DMS114 treated with DMSO at 0.1 percent for 48 hours (cell line): ENCODE measurements at regions not wholly inside any gene's neighbourhood (a gene's known extent, or its start where the extent isn't known, plus 50 kb on each side); places are given as distances from the start of the nearest gene placed in this dataset.

Experiments
- DNase-seq: peaks from one replicate; lab custom pipeline; 2025; ENCODE audit not compliant: unreplicated experiment; lab: John Stamatoyannopoulos, UW

DNA sequence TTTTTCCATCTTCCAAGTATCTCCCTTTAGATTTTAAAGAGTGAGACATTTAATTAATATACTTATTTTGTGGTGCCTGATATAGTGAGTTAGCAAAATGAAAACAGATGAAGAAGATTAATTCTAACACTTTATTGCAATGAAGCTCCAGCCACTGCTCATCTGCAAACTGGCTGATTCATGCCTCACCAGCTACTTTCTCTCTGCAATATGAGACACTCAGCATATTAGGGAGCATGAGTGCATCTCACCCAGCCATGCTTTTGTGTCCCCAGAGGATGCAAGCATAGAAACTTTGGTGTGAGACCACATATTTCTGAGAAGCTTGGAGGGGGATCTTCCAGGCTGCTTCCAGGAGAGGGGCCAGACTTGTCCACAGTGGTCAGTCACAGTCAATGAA, 148.6 kb downstream of the BMP4 start:
- no peak for DNase-seq

DNA sequence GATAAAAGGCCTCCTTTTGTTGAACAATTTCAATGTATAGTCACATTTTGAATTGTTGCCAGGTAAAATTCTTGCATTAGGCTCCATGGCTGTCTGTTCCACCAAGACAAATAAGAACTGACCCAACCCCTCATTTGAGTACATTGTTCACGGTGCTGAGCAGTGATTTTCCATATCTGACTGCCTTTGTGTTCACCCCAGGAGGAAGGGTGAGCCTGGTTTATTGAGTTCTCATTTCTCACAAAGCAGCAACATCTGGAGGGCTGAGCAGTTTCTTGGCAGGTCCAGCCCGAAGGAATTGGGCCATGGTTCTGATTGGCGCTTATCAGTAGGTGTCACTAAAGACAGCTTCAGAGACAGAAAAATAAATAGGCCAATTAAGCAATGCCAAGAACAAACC, 149.1 kb downstream of the BMP4 start:
- DNase-seq, result no peak

DNA sequence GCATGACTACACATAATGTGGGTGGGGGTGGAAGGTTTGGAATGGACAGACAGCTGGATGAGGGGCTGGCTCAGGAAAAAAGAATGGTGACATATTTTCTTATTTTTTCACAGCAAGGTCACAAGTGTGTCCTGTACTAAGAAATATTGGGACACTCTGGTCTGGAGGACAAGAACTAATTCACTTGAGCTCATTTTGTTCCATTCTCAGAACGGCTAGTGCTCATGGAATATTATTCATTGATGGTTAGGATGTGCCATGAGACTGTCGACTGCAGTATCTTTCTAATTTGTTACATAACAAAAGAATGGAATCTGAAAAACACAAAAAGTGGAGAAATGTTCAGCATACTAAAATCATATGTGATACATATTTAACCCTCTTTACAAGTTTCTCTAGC, 149.5 kb downstream of the BMP4 start:
- DNase-seq, result no peak

DNA sequence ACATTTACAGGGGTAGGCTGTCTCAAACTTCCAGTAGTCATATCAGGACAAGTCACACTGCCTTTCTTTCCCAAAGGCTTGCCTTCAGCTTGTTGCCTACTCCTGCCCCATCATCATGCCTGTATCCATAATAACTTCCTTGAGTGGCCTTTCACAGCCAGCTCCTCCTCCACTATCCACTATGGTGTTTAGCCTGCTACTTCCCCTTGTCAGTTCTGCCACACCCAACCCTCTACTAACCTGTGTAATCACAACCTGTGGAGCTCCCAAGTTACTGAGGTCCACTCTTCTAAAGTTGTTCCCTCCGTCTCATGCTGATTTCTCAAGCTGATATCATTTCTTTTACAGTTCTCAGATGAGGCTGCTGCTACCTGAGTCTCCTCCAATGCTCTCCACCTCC, 159.9 kb downstream of the BMP4 start:
- no peak for DNase-seq

DNA sequence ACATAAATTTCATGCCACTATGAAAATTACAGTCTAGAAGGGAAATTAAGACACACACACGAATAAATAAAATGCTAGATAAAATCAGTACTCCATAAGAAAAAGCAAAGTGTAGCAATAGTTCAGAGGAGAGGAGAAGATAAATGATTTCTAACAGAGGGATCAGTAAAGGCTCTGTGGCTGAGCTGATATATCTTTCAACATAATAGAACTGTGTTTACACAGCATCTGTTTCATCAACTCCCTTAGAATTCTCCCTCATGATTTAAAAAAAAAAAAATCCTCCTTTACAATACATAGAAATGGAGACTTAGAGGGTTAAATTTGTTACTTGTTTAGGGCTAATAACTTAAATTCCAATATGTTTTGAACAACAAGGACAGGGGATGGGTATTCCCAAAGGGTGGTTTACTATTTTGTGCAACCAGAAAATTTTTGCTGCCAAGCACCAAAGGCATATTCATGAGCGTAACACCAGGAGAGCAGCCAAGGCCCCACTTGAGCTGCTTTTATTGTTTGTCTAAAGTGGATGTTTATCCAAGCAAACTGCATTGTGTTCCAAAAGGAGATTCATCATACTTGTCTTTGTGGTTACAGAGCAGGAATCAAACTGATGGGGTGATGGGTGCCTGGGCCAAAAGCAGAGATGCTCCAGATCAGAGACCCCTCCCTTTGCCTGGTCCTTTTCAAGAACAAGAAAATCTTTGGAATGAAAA, 162.7 kb downstream of the BMP4 start:
- no peak for DNase-seq

DNA sequence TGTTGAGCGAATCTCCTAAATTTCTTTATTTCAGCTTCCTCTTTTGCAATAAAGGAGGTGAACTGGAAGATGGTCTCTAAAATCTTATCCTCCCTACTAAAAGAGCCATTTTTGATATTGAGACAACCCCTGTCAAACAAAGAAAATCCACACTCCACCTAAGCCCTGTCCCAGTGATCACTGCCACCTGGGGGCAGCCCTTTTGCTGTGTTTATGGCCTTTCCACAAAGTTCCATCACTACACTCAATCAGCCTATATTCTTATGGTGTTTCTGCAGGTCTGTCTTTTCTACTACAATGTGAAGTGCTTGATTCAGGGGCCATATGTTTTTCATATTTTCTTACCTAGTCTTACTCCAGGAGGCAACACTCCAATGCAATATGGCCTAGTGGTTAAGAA, 163.7 kb downstream of the BMP4 start:
- DNase-seq, result no peak

DNA sequence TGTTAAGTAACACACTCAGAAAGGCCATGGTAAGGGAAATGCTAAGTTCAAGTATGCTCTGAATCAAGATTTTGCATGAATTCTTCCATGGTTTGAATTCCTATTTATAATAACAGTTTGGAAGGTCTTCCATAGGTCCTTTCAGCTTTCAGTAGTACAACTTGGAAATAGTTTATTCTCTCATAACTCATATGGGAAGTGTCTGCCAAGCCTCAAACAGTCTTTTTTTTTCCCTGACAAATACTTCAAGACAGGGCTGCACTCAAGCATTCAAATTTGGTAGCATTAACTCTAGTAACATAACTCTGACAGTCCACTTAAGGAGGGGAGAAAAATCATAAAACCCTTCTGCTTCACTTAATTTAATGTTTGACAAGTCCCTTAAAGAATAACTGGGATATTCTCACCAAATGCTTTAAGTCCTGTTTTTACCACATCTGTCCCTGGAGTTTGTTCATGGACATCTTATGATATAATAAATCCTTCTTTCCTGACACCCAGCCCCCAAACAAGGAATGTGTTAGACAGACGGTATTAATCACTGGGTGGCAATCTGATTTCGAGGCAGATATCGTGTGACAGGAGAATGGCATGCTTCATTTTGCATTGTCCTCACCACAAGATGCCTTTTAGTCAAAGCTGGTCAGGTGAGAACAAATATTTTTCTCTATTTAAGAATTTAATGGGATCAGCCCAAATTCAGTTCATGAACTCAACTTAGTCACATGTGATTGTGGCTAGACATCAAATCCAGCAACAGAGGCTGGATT, 165.7 kb downstream of the BMP4 start:
- DNase-seq, result no peak

DNA sequence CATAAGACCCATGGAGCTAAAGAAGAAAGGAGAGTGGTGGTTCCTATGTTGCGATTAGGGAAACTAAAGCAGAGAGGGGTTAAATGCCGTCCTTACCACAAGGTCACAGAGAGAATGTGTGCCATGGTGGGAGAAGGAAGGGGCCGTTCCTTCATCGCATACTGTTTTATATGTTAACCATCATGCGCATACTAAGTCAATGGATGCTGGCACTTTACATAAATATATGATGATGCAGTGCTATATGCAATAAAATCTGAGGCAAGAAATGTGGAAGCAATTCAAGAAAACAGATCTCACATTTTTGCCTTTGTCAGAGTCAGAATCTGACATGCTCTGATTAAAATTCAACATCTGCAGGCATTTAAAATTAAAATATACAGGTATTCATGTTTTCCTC, 168.1 kb downstream of the BMP4 start:
- DNase-seq, result no peak

DNA sequence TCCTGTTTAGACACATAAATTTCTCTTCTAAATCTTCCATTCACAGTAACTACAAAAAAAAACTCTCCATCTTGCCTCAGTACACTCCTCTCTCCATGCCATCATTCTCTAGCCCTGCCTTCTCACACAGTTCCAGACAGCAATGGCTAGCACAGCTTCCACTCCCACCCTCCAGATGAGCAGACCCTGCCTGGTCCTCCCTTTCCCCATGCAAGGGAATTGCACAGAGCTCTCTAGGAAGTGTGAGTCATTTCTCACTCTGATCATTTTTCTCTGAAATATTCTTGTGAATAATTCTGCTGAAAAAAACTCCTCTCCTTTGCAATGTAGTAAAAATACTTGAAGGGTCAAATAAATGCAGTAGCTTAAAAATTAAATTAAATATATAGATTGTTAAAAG, 170.6 kb downstream of the BMP4 start:
- DNase-seq, result no peak

DNA sequence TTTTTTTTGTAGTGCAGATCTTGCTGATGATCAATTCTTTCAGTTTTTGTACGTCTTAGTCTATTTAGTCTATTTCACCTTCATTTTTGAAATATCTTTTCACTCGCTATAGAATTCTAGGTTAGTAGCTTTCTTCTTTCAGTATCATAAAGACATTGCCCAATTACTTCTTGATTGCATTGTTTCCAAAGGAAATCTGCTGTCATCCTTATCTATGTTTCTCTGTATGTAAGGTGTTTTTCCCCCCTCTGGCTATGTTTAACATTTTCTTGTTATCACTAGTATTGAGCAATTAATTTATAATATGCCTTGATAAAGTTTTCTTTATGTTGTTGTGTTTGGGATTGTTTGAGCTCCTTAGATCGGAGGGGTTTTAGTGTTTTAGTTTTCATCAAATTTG, 171.9 kb downstream of the BMP4 start:
- no peak for DNase-seq

DNA sequence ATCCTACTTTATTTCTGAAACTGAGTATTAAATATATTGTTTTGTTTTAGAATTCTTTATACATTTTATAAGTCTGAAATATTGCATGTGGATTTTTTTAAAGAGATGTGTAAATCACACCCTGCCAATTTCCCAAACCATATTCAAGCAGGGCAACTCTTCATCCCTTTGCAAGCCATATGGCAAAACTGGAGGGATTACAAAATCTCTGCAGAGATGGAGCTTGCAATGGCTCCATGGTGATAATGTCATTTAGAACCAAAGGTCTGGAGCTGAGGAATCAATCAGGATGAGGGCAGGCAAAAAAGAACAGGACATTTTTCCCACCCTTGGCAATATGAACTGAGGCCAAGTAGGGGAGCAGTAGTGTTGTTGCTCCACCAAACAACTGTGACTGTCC, 173.4 kb downstream of the BMP4 start:
- DNase-seq, result no peak

DNA sequence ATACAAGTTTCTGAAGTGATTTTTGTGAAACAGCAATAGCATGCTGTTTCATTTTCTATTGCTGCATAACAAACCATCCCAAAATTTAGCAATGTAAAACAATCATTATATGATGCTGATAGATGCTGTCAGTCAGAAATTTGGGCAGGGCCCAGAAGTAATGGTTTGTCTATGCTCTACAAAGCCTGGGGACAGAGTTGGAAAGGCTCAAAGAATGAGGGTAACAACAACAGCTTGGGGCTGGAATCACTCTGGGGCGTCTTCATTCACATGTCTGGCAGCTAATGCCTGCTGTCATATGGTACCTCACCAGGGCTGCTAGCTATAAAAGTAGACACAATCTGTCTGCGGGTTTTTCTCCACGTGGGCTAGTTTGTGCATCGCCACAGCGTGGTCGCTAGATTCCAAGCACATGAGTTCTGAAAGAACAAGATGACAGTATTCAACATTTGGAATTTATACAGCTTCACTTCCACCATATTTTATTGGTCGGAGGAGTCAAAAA, 176.5 kb downstream of the BMP4 start:
- DNase-seq, result no peak

DNA sequence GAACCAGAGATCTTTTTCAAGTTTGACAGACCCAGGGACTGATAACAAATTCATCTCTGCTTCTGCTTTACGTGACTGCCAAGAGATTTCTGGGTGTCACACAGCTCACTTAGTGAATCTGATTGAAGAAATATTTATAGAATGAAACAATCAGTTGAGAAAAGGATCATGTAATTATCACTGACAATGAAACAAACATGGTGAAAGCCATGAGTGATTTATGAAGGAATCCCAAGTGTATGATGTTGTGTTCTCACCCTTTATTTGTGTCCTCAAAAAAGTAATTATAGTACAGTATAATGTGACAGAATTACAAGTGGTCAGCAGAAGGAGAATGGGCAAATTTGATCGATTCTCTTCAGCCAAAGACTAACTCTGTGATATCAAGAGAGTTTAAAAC, 177.3 kb downstream of the BMP4 start:
- DNase-seq, result no peak

DNA sequence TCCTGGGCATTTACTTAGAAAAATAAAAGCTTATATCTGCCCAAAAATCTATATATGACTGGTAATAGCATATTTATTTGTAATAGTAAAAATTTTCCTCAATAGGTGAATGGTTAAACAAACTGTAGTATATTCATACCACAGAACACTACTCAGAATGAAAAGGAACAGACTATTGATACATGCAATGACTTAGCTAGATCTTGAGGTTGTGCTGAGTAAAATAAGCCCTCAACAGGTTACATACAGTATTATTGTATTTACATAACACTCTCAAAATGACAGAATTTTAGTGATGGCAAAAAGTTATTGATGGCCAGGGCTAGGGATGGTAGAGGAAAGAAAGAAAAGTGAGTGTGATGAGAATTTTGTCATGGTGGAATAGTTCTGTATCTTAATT, 178.4 kb downstream of the BMP4 start:
- no peak for DNase-seq

DNA sequence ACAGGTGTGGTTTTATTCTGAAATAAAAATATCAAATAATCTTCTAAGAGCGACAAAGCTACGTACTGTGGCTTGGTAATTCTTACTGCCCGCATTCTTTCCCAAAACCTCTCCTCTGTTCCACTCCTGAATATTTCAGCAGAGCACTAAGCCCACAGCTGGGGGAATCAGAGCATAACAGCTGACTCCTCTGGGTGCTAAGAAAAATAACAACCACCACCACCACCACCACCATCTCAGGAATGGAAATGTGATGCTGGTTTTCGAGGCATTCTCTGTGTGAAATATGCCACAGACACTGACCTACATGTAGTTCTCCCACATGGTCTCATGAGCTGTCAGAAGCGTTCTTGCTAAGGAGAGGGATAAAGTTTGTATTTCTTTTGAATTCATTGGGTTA, 183.7 kb downstream of the BMP4 start:
- no peak for DNase-seq

DNA sequence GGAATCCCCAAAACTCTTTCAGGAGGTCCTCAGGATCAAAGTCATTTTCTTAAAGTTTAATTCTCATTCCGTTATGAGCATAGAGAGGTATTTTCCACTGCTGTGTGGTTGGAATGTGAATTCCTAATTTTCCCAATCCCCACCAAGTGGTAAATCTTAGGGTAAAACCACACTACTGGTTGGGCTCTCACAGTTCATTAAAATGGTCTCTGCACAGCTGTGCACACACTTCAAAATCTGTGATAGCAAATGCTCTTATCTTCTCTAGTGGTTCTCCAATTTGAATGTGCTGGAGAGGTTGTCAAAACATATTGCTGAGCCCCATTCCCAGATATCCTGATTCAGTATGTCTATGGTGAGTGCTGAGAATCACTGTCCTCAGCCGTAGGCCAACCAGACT, 189.1 kb downstream of the BMP4 start:
- DNase-seq, result no peak

DNA sequence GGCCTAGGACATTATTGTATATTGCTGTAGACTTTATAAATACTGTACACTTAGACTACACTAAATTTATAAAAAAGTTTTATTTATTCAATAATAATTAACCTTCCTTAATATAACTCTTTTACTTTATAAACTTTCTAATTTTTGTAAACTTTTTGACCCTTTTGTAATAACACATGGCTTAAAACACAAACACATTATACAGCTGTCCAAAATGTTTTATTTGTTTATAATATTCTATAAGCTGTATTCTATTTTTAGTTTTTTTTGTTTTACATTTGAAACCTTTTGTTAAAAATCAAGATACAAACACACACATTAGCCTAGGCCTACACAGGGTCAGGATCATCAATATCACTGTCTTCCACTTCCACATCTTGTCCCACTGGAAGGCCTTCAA, 190.0 kb downstream of the BMP4 start:
- no peak for DNase-seq

DNA sequence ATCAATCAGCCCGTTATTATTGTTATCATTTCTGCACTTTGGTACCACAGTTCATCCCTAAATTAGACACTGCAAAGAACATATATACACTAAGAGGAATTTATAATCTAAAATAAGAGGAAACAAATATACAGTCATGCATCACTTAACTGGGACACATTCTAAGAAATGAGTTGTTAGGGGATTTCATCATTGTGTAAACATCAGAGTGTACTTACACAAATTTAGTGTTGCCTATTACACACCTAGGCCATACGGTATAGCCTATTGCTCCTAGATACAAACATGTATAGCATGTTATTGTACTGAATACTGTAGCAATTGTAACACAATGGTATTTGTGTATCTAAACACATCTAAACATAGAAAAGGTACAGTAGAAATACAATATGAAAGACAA, 190.5 kb downstream of the BMP4 start:
- DNase-seq, result no peak

DNA sequence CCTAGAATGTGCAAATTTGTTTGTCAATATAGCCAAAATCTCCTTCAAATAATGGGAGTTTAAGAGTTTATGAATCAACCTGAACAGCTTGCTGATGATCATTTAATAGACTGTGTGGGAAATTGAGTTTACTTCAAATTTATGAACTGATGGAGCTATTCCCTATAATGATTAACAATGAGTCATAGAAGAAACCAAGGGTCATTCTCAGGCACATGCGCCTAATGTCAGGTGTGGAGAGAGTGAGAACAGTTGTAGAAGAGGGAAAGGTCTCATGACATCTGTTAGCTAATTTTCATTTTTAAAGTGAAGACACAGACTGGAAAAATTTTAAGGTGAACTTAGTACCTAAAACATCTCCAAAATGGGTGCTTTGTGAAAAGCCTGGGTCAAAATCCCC, 191.8 kb downstream of the BMP4 start:
- DNase-seq, result no peak

DNA sequence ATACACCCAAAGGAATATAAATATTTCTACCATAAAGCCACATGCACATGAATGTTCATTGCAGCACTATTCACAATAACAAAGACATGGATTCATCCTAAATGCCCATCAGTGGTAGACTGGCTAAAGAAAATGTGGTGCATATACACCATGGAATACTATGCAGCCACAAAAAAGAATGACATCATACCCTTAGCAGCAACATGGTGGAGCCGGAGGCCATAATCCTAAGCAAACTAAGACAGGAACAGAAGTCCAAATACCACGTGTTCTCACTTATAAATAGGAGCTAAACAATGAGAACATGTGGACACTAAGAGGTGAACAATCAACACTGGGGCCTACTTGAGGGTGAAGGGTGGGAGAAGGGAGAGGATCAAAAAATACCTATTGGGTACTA, 198.5 kb downstream of the BMP4 start:
- no peak for DNase-seq

DNA sequence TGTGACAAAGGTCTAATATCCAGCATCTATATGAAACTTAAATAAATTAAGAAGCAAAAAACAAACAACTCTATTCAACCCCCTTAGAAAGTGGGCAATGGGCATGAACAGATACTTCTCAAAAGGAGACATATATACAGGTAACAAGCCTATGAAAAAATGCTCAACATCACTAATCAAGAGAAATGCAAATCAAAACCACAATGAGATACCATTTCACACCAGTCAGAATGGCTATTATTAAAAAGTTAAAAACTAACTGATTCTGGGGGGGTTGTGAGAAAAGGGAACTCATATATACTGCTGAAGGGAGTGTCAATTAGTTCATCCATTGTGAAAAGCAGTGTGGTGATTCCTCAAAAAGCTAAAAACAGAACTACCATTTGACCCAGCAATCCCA, 198.9 kb downstream of the BMP4 start:
- no peak for DNase-seq

DNA sequence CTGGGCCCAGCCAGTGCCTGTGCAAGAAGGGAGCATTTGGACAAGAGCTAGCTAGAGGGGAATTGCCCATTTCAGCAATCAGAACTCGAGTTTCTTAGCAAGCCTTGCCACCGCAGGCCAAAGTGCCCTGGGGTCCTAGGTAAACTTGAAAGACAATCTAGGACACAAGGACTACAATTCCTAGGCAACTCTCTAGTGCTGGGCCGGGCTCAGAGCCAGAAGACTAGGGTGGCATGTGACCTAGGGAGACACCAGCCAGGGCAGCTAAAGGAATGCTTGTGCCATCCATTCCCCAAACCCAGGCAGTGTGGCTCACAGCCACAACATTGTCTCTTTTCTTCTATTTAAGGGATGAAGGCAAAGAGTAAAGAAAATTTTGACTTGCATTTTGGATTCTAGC, 205.0 kb downstream of the BMP4 start:
- DNase-seq, result no peak

DNA sequence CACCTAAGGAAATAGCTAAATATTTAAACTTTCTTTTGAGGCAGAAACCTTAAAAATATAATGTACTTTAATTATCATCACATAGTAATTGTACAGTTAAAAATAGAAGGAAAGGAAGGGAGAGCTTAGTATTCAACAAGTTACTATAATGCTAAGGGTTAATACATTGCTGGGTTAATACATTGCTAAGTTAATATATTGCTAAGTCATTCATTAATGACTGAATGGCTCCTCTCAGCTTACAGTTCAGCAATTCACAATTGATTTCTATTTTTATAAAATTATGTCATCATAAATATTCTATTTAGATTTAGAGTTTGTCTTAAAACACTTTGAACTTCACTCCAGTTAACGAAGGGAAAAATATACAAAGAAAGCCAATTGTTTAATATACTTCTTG, 207.9 kb downstream of the BMP4 start:
- no peak for DNase-seq
